ENCODE measurements at regions not wholly inside any gene's neighbourhood (a gene's known extent, or its start where the extent isn't known, plus 50 kb on each side); places are given as distances from the start of the nearest gene placed in this dataset.

DNA sequence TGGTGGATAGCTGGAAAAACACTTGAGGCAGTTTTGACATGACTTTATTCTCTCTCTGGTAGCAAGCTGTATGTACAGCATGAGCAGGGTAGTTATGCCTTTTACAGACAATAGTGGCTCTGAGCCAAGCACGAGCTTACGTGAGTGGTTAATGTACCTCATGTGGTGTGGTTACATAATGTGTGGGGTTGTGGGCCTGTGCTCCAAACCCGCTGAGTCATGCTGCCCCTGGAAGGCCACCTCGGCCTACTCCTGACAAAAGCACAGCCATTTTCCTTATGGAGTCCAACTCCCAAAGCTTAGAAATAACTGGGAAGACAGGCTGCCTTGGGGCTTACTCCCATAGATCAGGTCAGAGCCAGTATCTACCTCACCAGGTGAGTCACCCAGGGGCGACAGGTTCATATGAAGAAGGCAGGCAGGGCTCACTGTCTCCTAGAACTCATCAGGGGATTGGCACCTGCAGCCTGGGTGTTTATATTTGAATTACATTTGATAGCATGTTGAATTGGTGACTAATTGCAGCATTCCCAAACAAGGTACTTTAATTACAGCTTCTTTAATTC, 404.5 kb downstream of the ADRA2A start:
- no CpG with 5 or more reads among the region's 5 CpGs for WGBS (ENCODE audit: insufficient coverage)
- no peaks in the 10 kb centered on the region for H3K4me1 Mint-ChIP-seq
- TF ChIP-seq, protein P1, sequence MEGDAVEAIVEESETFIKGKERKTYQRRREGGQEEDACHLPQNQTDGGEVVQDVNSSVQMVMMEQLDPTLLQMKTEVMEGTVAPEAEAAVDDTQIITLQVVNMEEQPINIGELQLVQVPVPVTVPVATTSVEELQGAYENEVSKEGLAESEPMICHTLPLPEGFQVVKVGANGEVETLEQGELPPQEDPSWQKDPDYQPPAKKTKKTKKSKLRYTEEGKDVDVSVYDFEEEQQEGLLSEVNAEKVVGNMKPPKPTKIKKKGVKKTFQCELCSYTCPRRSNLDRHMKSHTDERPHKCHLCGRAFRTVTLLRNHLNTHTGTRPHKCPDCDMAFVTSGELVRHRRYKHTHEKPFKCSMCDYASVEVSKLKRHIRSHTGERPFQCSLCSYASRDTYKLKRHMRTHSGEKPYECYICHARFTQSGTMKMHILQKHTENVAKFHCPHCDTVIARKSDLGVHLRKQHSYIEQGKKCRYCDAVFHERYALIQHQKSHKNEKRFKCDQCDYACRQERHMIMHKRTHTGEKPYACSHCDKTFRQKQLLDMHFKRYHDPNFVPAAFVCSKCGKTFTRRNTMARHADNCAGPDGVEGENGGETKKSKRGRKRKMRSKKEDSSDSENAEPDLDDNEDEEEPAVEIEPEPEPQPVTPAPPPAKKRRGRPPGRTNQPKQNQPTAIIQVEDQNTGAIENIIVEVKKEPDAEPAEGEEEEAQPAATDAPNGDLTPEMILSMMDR (IDR thresholded peaks at IDR 0.05), result no peak
- no peak for TF ChIP-seq EZH2 (IDR thresholded peaks at IDR 0.05; ENCODE audit: borderline replicate concordance, insufficient read depth, low read depth, low read length, poor library complexity, severe bottlenecking)

GRCh38 chr10:111481866-111482265, 405.0 kb downstream of the ADRA2A start:
- no peaks in the 10 kb centered on the region for H3K9me3 ChIP-seq (ENCODE audit: control extremely low read depth in 1 of 3, control insufficient read depth in 2 of 3, insufficient read depth in 1 of 3, low read length in 2 of 3)
- H3K4me1 ChIP-seq (ENCODE audit: control insufficient read depth in 2 of 2, insufficient read depth in 2 of 2, low read length in 2 of 2), result no peaks in the 10 kb centered on the region
- H3K27ac Mint-ChIP-seq, result no peak overlapping the region
- no peak overlapping the region for H2AFZ ChIP-seq (ENCODE audit: insufficient read depth, low read depth, low read length, poor library complexity, severe bottlenecking)
- H3K4me3 Mint-ChIP-seq, result no peak overlapping the region
- no peak overlapping the region for H3K27ac ChIP-seq (ENCODE audit: low read length in 2 of 2)
- no peak overlapping the region for H3K9ac ChIP-seq (ENCODE audit: low read length)
- H3K4me2 ChIP-seq (replicated peaks; ENCODE audit: low read depth, low read length, poor library complexity, severe bottlenecking), result no peak overlapping the region
- no peaks in the 10 kb centered on the region for H3K27me3 ChIP-seq (replicated peaks in 1 of 4; ENCODE audit: control extremely low read depth in 1 of 4, control insufficient read depth in 3 of 4, insufficient read depth in 4 of 4, low read length in 3 of 4)
- 95% methylated on average over 2 of the region's 2 CpGs for WGBS (ENCODE audit: insufficient coverage)
- peaks cover 7% of the 10 kb centered on the region for H3K27me3 Mint-ChIP-seq
- ATAC-seq (ENCODE audit: low read depth) (no peak), DNase-seq (no peak)
- POLR2A ChIA-PET, result no interaction called here
- CTCF ChIA-PET, result no interaction called here
- intact Hi-C loops (cut with micrococcal nuclease), result no loop called here
- H3K4me1 Mint-ChIP-seq, result no peaks in the 10 kb centered on the region
- no peaks in the 10 kb centered on the region for H4K20me1 ChIP-seq (ENCODE audit: control insufficient read depth, insufficient read depth, low read length, poor library complexity, severe bottlenecking)
- H3K36me3 ChIP-seq (replicated peaks in 1 of 2; ENCODE audit: control extremely low read depth in 1 of 2, control insufficient read depth in 1 of 2, extremely low read depth in 1 of 2, insufficient read depth in 2 of 2, low read length in 1 of 2), result no peaks in the 10 kb centered on the region
- TF ChIP-seq, protein P1 (IDR thresholded peaks at IDR 0.05), result no peak
- no peak for TF ChIP-seq EZH2 (IDR thresholded peaks at IDR 0.05; ENCODE audit: borderline replicate concordance, insufficient read depth, low read depth, low read length, poor library complexity, severe bottlenecking)
- no peaks in the 10 kb centered on the region for H3K9me3 Mint-ChIP-seq (ENCODE audit: insufficient read depth)
- no peaks in the 10 kb centered on the region for H3K79me2 ChIP-seq (ENCODE audit: control insufficient read depth, insufficient read depth, low read length)
- H3K4me3 ChIP-seq (ENCODE audit: control extremely low read depth in 1 of 5, extremely low read depth in 1 of 5, insufficient read depth in 1 of 5, low read depth in 2 of 5, low read length in 4 of 5), result no peak overlapping the region

More for the DNA sequence above, 404.5 kb downstream of the ADRA2A start:
- Mint-ChIP-seq H3K9me3 (ENCODE audit: insufficient read depth) (no peaks in the 10 kb centered on the region), H3K27me3 (peaks cover 7% of the 10 kb centered on the region), H3K4me3 (no peak overlapping the region), H3K27ac (no peak overlapping the region)
- no peak overlapping the region for H3K9ac ChIP-seq (ENCODE audit: low read length)
- POLR2A ChIA-PET, result no interaction called here
- no peak overlapping the region for H3K27ac ChIP-seq (ENCODE audit: low read length in 2 of 2)
- H3K4me3 ChIP-seq (ENCODE audit: control extremely low read depth in 1 of 5, extremely low read depth in 1 of 5, insufficient read depth in 1 of 5, low read depth in 2 of 5, low read length in 4 of 5), result no peak overlapping the region
- H3K27me3 ChIP-seq (replicated peaks in 1 of 4; ENCODE audit: control extremely low read depth in 1 of 4, control insufficient read depth in 3 of 4, insufficient read depth in 4 of 4, low read length in 3 of 4), result no peaks in the 10 kb centered on the region
- ATAC-seq (ENCODE audit: low read depth) (no peak), DNase-seq (no peak)
- H2AFZ ChIP-seq (ENCODE audit: insufficient read depth, low read depth, low read length, poor library complexity, severe bottlenecking), result no peak overlapping the region
- no peaks in the 10 kb centered on the region for H3K79me2 ChIP-seq (ENCODE audit: control insufficient read depth, insufficient read depth, low read length)
- H4K20me1 ChIP-seq (ENCODE audit: control insufficient read depth, insufficient read depth, low read length, poor library complexity, severe bottlenecking), result no peaks in the 10 kb centered on the region
- H3K9me3 ChIP-seq (ENCODE audit: control extremely low read depth in 1 of 3, control insufficient read depth in 2 of 3, insufficient read depth in 1 of 3, low read length in 2 of 3), result no peaks in the 10 kb centered on the region
- CTCF ChIA-PET, result no interaction called here
- no peaks in the 10 kb centered on the region for H3K4me1 ChIP-seq (ENCODE audit: control insufficient read depth in 2 of 2, insufficient read depth in 2 of 2, low read length in 2 of 2)
- no peak overlapping the region for H3K4me2 ChIP-seq (replicated peaks; ENCODE audit: low read depth, low read length, poor library complexity, severe bottlenecking)
- intact Hi-C loops (cut with micrococcal nuclease), result no loop called here
- H3K36me3 ChIP-seq (replicated peaks in 1 of 2; ENCODE audit: control extremely low read depth in 1 of 2, control insufficient read depth in 1 of 2, extremely low read depth in 1 of 2, insufficient read depth in 2 of 2, low read length in 1 of 2), result no peaks in the 10 kb centered on the region
